ENCODE measurements at regions not wholly inside any gene's neighbourhood (a gene's known extent, or its start where the extent isn't known, plus 50 kb on each side); places are given as distances from the start of the nearest gene placed in this dataset.

- H3T11ph ChIP-seq (ENCODE audit: low read length) = no peak overlapping the region
- no peak overlapping the region for H3K9ac ChIP-seq (ENCODE audit: extremely low read depth, insufficient read length, low read length)
- H3K79me2 ChIP-seq (ENCODE audit: insufficient read depth, low read length) = no peaks in the 10 kb centered on the region
- no CpG with 5 or more reads among the region's 1 CpG for WGBS (ENCODE audit: extremely low coverage, insufficient read length, low lambda C conversion rate)
- H2BK15ac ChIP-seq (ENCODE audit: low read depth, low read length) = no peak overlapping the region
- no peak overlapping the region for H3K4me2 ChIP-seq (ENCODE audit: insufficient read depth, insufficient read length, low read length)
- H4K5ac ChIP-seq (ENCODE audit: insufficient read length, low read depth, low read length) = no peak overlapping the region
- no peak overlapping the region for H2BK20ac ChIP-seq (ENCODE audit: low read depth, low read length, poor library complexity, severe bottlenecking)
- H2BK120ac ChIP-seq (ENCODE audit: low read depth, low read length, poor library complexity, severe bottlenecking) = no peak overlapping the region
- Mint-ChIP-seq H3K36me3 (ENCODE audit: insufficient read depth in 1 of 3, low read depth in 3 of 3) (peaks cover 5 to 15% (median 10%) of the 10 kb centered on the region in 3 experiments; a peak in 6 of 7 replicates), H3K4me1 (peaks cover 0 to 4% of the 10 kb centered on the region in 2 experiments; a peak in 2 of 4 replicates), H3K4me3 (no peak overlapping the region), H3K27me3 (ENCODE audit: low read depth) (peaks cover 25% of the 10 kb centered on the region), H3K27ac (no peak overlapping the region; a peak in 1 of 7 replicates), H3K9me3 (peaks cover 15% of the 10 kb centered on the region in 2 experiments)
- H3K23ac ChIP-seq (ENCODE audit: insufficient read length, low read depth, low read length) = no peak overlapping the region
- H4K91ac ChIP-seq (ENCODE audit: insufficient read length, low read depth, low read length) = no peak overlapping the region
- no peaks in the 10 kb centered on the region for H3K23me2 ChIP-seq (ENCODE audit: insufficient read length, low read depth, low read length, poor library complexity, severe bottlenecking)
- no peak overlapping the region for H3K4ac ChIP-seq (ENCODE audit: low read depth, low read length)
- H3K27ac ChIP-seq (ENCODE audit: insufficient read length, low read depth, low read length) = no peak overlapping the region
- no peak overlapping the region for H3K18ac ChIP-seq (ENCODE audit: insufficient read length, low read depth, low read length)
- peaks cover 8% of the 10 kb centered on the region for H3K9me3 ChIP-seq (ENCODE audit: control insufficient read depth, low read depth, low read length)
- no peaks in the 10 kb centered on the region for H3K79me1 ChIP-seq (ENCODE audit: insufficient read depth, low read depth, low read length, poor library complexity, severe bottlenecking)
- H4K8ac ChIP-seq (replicated peaks; ENCODE audit: insufficient read length, low read depth, low read length) = no peak overlapping the region
- H3K56ac ChIP-seq (ENCODE audit: insufficient read length, low read depth, low read length) = no peak overlapping the region
- no peak for TF ChIP-seq CTCF (conservative IDR thresholded peaks at IDR 0.05)
- no peak for DNase-seq
- no peaks in the 10 kb centered on the region for H4K20me1 ChIP-seq (ENCODE audit: control insufficient read depth, insufficient read depth, insufficient read length)
- H2AFZ ChIP-seq (ENCODE audit: low read length) = no peak overlapping the region
- no peak overlapping the region for H2BK5ac ChIP-seq (ENCODE audit: insufficient read length, low read length)
- no peaks in the 10 kb centered on the region for H3K4me1 ChIP-seq (ENCODE audit: insufficient read depth, low read length)
- H3K14ac ChIP-seq (ENCODE audit: insufficient read depth, low read length) = no peak overlapping the region
- H3K27me3 ChIP-seq (ENCODE audit: insufficient read depth, low read length) = no peaks in the 10 kb centered on the region; the same call in none of the 2 replicates
- no peak overlapping the region for H2AK5ac ChIP-seq (ENCODE audit: insufficient read length, low read length)
- no peak overlapping the region for H2BK12ac ChIP-seq (ENCODE audit: insufficient read length, low read depth, low read length)
These were observed 89.4 kb upstream of the HES1 start for GRCh38 chr3:194046531-194046930.

Data from H9 (cell line).